Stimulated activated CD4-positive, alpha-beta T cell treated with anti-CD3 and anti-CD28 coated beads, Interleukin-2, amount 100 ng/mL, for 24 hours (primary cell): ENCODE measurements at regions not wholly inside any gene's neighbourhood (a gene's known extent, or its start where the extent isn't known, plus 50 kb on each side); places are given as distances from the start of the nearest gene placed in this dataset.

Experiments
- DNase-seq, 2 donors: peaks; one replicate each; pipeline ENCODE4 v3.0.0-alpha.2; 2020

GRCh38 chr13:62292714-62293480 is 877.2 kb upstream of the PCDH20 start:
- no peak for DNase-seq

DNA sequence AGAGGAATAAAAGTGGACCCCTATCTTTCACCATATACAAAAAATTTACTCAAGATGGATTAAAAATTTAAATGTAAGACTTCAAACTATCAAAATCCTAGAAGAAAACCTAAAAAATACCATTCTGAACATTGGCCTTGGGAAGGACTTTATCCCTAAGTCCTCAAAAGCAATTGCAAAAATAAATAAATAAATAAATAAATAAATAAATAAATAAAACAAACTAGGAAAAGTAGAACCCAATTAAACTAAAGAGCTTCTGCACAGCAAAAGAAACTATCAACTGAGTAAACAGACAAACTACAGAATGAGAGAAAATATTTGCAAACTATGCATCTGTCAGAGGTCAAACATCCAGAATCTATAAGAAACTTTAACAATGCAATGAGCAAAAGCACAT is 874.9 kb upstream of the PCDH20 start:
- DNase-seq = no peak

- no peak for DNase-seq
These were observed 872.1 kb upstream of the PCDH20 start for GRCh38 chr13:62287764-62288163.

GRCh38 chr13:62280590-62280989 is 864.9 kb upstream of the PCDH20 start:
- DNase-seq = no peak

GRCh38 chr13:62278271-62278670 is 862.6 kb upstream of the PCDH20 start:
- DNase-seq = no peak

DNA sequence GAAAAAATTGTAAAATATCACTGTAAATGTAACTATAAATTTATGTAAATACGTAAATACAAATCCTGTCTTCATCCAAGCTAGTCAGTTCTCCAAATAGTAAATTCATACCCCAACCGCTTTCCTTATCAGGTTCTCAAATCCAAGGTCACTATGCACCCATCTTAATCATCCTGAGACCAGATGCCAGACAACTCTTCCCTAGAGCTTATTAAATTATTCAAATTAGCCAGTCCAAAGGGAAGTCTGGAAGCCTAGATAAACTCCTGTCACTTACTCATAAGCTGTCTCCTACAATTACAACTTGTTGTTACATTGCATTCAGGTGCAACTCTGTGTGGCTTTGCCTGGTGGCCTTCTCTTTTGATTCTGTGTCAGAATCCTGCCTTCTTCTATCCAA is 836.1 kb upstream of the PCDH20 start:
- DNase-seq = no peak

- DNase-seq = no peak
These were observed 835.0 kb upstream of the PCDH20 start for GRCh38 chr13:62250501-62251201.

GRCh38 chr13:62246581-62246980 is 830.9 kb upstream of the PCDH20 start:
- no peak for DNase-seq

- DNase-seq = no peak
These were observed 827.5 kb upstream of the PCDH20 start for GRCh38 chr13:62243106-62243505.

DNA sequence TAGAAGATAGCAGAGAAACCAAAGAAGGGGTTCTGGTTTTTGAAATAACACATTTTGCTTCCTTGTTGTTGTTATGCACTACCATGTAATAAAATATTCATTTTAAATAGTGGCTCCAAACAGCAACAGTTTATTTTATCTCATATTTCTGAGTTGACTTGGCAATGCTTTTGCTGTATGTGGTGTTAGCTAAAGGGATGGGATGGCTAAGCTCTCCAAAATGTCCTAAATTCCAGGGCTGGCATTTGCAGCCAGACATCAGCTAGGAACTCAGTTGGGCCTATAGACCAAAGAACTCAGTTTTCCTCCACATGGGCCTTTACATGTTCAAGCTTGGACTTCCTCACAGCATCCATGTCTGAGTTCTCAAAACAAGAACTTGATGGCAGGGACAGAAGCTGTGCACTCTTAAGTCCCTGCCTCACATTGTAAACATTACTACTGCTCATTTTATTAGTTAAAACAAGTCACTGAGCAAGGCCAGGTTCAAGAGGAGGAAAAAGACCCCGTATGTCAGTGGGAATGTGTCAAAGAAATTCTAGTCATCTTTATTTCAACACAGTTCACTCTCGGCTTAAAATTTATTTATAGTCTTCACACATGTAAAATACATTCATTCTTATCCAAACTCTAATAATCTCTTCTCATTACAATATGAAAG is 819.3 kb upstream of the PCDH20 start:
- DNase-seq = no peak

- DNase-seq = no peak
These were observed 795.3 kb upstream of the PCDH20 start for GRCh38 chr13:62210951-62211350.

DNA sequence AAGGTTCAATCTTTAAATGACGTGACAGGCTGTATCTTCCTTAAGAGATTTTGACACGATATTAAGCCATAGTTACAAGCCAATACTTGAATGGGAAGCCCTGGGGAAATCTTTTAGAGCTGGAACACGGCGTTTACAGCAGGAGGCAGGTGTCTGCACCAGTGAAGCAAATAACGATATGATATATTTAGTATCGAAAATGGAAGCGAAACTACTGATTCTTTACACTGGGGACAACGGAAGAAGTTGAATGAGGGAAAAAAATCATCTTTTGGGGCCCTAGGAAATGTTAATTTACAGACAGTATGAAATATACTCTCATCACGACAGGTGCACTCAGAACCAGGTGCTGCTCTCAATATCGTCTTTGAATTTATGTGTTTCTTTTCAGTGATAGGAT is 793.9 kb upstream of the PCDH20 start:
- no peak for DNase-seq

DNA sequence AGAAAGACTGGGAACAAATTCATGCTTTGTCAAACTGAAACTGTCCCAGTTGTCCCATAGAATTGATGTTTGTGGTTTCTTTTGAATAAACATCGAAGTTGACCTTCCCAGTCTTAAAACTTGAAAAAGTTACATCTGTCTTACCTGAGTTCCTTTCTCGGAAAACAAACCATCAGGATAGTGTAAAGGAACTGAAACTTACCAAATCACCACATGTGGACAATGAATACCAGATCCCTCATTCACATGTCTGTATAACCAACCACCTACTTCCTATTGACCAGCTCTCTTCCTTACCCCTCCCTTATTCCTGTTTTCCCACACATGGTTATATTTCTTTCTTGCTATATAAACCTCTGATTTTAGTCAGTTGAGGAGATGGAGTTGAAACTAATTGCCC is 791.7 kb upstream of the PCDH20 start:
- DNase-seq = no peak

DNA sequence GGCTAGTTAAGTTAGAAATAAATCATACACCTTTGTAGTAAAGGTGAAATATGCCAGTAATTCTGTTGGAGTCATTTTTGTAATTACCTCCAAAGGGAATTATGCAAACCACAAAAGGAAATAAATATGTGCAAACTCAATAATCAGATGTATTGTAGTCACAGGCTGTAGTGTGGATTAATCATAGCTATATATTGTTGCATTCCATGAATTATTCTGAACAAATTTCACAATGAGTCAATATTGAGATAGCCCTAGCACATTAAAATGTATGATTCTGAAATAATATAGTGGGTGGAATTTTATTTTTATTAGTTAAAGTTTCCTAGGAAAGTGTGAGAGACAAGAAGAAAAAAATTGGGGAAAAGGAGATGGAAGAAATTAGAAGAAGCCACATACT is 790.5 kb upstream of the PCDH20 start:
- DNase-seq = no peak

GRCh38 chr13:62205273-62205672 is 789.6 kb upstream of the PCDH20 start:
- DNase-seq = no peak

DNA sequence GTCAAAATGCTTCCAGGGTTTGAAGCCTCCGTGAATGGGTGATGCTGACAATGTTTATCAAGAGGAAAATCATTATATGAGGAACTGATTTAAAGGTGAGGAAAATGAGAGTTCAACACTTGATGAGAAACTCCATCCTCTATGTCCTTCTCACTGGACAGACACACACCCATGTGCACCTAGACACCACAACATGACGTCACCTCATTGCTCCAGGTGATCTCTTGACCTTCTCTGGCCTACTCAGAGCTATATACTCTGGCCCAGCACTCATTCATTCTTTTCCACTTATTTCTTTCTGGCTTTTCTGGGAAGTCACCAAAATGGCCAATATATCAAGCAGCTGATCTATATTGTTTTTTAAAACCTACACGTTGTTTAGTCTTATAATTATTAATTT is 778.7 kb upstream of the PCDH20 start:
- DNase-seq = no peak

DNA sequence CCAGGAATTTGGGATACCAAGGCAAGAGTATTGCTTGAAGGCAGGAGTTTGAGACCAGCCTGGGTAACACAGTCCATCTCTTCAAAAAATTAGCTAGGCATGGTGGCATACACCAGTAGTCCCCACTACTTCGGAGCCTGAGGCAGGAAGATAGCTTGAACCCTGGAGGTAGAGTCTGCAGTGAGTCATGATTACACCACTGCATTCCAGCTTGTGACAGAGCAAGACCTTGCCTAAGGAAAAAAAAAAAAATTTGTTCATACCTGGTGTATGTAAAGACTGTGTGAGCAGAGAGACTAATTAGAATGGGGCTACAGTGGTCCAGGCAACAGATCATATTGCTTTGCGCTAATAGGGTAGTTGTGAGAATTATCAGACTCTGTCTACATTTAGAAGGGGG is 778.3 kb upstream of the PCDH20 start:
- no peak for DNase-seq

- no peak for DNase-seq
These were observed 770.1 kb upstream of the PCDH20 start for GRCh38 chr13:62185631-62186255.

DNA sequence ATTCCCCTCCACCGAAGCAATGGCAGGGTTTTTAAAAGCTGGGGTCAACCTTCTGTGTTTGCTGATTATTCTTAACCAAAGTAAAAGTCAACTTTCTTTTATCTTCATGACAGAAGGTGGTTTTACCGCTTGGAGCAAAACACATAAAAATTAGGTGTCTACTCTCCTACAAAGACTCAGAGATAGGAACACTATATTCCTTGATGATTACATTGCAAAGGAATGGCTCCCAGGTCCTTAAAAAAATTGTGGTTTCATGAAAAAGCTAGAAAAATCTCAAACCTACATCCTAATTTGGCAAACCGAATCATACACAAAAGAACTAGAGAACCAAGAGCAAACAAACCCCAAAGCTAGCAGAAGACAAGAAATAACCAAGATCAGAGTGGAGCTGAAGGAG is 760.4 kb upstream of the PCDH20 start:
- no peak for DNase-seq

- no peak for DNase-seq
These were observed 758.3 kb upstream of the PCDH20 start for GRCh38 chr13:62173958-62174357.

GRCh38 chr13:62171697-62172096 is 756.0 kb upstream of the PCDH20 start:
- DNase-seq = no peak

GRCh38 chr13:62168891-62169290 is 753.2 kb upstream of the PCDH20 start:
- DNase-seq = no peak

DNA sequence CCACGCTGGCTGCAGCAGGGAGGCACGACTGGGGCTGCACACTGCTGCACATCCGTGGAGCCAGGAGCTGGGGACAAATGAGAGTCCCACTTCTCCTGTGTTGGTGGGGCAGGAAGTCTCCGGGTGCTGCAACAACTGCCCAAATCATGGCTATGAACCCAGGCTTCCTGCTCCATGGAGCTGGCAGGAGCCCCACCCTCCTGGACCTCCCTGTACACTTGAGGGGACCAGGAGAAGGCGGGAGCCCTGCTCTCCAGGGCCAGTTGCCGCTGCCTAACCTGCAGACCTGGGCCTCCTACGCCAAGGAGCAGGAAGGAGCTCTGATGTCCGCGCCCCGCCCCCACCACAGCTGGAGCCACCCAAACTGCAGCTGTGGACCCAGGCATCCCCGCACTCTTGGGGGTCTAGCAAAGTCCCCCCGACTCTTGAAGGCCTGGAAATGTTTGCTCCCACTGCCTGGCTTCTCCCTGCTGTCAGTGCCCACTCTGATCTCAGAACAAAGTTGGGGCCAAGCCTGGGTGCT is 752.1 kb upstream of the PCDH20 start:
- DNase-seq = no peak
